ENCODE measurements at regions not wholly inside any gene's neighbourhood (a gene's known extent, or its start where the extent isn't known, plus 50 kb on each side); places are given as distances from the start of the nearest gene placed in this dataset.

GRCh38 chr7:109136893-109137292 lies 567.2 kb downstream of the DNAJB9 start:
- Histone ChIP-seq H3K4me1 (no peaks in the 10 kb centered on the region), H3K9me3 (no peaks in the 10 kb centered on the region)

GRCh38 chr7:109154748-109155147 lies 585.1 kb downstream of the DNAJB9 start:
- intact Hi-C loops (cut with DNase I) = no loop called here
- Histone ChIP-seq H3K36me3 (no peaks in the 10 kb centered on the region), H3K4me1 (no peaks in the 10 kb centered on the region), H3K27ac (no peak overlapping the region), H3K27me3 (no peaks in the 10 kb centered on the region), H3K9me3 (no peaks in the 10 kb centered on the region), H3K4me3 (no peak overlapping the region)
- no peak for DNase-seq (ENCODE audit: extremely low spot score in 2 of 2)
- no peak for TF ChIP-seq CTCF (IDR thresholded peaks at IDR 0.05)
- TF ChIP-seq POLR2A (IDR thresholded peaks at IDR 0.05) = no peak
- TF ChIP-seq POLR2AphosphoS5 (IDR thresholded peaks at IDR 0.05; ENCODE audit: insufficient read depth in 1 of 2, low read depth in 1 of 2) = no peak

More at GRCh38 chr7:109136893-109137292, 567.2 kb downstream of the DNAJB9 start:
- TF ChIP-seq POLR2AphosphoS5 (IDR thresholded peaks at IDR 0.05; ENCODE audit: insufficient read depth in 1 of 2, low read depth in 1 of 2) (no peak), CTCF (IDR thresholded peaks at IDR 0.05) (no peak), POLR2A (IDR thresholded peaks at IDR 0.05) (no peak)
- intact Hi-C loops (cut with DNase I) = no loop called here
- no peak overlapping the region for H3K27ac ChIP-seq
- no peak for DNase-seq (ENCODE audit: extremely low spot score in 2 of 2)
- no peaks in the 10 kb centered on the region for H3K27me3 ChIP-seq
- H3K4me3 ChIP-seq = no peak overlapping the region
- H3K36me3 ChIP-seq = no peaks in the 10 kb centered on the region

DNA sequence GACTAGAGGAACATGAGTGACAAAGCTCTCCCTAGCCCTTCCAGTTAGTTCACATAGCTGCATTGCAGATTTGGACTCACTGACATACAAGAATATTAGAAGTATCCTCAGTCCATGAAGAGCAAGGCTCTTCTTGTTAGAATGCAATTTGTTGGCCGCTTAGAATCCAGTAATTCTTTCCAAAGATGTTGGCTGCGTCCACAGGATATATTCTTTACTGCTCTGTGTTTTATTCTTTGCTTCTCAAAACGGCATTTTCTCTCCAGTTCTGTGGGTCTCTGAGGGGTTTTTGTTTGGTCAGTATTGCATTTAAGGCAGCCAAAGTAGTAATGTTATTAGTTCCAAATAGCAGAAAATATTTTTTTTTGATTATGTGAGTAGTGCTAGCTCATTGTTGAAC lies 588.6 kb downstream of the DNAJB9 start:
- no peak overlapping the region for H3K27ac ChIP-seq
- no peaks in the 10 kb centered on the region for H3K9me3 ChIP-seq
- intact Hi-C loops (cut with DNase I) = no loop called here
- no peaks in the 10 kb centered on the region for H3K4me1 ChIP-seq
- H3K4me3 ChIP-seq = no peak overlapping the region
- TF ChIP-seq POLR2AphosphoS5 (IDR thresholded peaks at IDR 0.05; ENCODE audit: insufficient read depth in 1 of 2, low read depth in 1 of 2) (no peak), CTCF (IDR thresholded peaks at IDR 0.05) (no peak), POLR2A (IDR thresholded peaks at IDR 0.05) (no peak)
- H3K36me3 ChIP-seq = no peaks in the 10 kb centered on the region
- no peaks in the 10 kb centered on the region for H3K27me3 ChIP-seq
- no peak for DNase-seq (ENCODE audit: extremely low spot score in 2 of 2)

DNA sequence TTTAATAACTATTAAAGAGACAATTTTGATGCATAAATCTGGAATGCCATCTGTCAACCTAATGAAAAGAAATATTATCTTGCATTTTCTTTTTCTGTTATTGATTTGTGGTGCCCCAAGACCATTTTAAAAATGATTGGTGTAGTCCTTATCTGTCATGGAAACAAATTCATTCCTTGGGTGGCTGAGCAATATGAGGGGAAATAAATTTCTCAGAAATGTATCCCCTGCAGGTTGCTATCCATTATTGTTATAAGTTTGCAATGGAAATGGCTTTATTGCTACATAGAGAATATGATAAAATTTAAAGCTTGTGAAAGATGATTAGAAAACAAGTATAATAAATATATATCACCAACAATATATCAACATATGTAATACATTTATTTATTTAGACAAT lies 607.0 kb downstream of the DNAJB9 start:
- no peak for TF ChIP-seq POLR2AphosphoS5 (IDR thresholded peaks at IDR 0.05; ENCODE audit: insufficient read depth in 1 of 2, low read depth in 1 of 2)
- TF ChIP-seq CTCF (IDR thresholded peaks at IDR 0.05) = no peak
- no peak for TF ChIP-seq POLR2A (IDR thresholded peaks at IDR 0.05)
- intact Hi-C loops (cut with DNase I) = no loop called here
- H3K4me1 ChIP-seq = no peaks in the 10 kb centered on the region
- no peak for DNase-seq (ENCODE audit: extremely low spot score in 2 of 2)
- no peak overlapping the region for H3K4me3 ChIP-seq
- H3K9me3 ChIP-seq = no peaks in the 10 kb centered on the region
- no peaks in the 10 kb centered on the region for H3K36me3 ChIP-seq
- H3K27ac ChIP-seq = no peak overlapping the region
- H3K27me3 ChIP-seq = no peaks in the 10 kb centered on the region

DNA sequence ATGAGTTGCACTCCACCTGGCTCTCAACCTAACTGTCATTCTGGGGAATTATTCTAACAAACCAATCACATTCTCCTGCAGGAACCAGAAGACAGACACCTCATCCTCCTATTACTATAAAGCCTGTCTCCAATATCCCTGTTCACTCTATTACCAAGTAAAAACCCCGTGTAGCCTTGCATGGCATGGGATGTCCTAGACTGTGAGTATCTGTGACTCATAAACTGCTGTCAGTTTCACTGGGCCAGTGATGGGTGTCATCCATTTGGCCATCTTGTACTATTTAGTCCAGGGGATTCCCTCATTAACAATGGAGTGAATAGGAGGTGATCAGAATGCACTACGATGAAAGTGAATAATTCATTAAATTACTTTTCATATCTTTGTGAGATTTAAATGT lies 608.7 kb downstream of the DNAJB9 start:
- H3K4me1 ChIP-seq = no peaks in the 10 kb centered on the region
- no peaks in the 10 kb centered on the region for H3K36me3 ChIP-seq
- intact Hi-C loops (cut with DNase I) = no loop called here
- H3K27ac ChIP-seq = no peak overlapping the region
- DNase-seq (ENCODE audit: extremely low spot score in 2 of 2) = no peak
- TF ChIP-seq POLR2AphosphoS5 (IDR thresholded peaks at IDR 0.05; ENCODE audit: insufficient read depth in 1 of 2, low read depth in 1 of 2) = no peak
- no peak for TF ChIP-seq CTCF (IDR thresholded peaks at IDR 0.05)
- TF ChIP-seq POLR2A (IDR thresholded peaks at IDR 0.05) = no peak
- H3K27me3 ChIP-seq = no peaks in the 10 kb centered on the region
- no peak overlapping the region for H3K4me3 ChIP-seq
- H3K9me3 ChIP-seq = no peaks in the 10 kb centered on the region
